ENCODE measurements at regions not wholly inside any gene's neighbourhood (a gene's known extent, or its start where the extent isn't known, plus 50 kb on each side); places are given as distances from the start of the nearest gene placed in this dataset.

DNA sequence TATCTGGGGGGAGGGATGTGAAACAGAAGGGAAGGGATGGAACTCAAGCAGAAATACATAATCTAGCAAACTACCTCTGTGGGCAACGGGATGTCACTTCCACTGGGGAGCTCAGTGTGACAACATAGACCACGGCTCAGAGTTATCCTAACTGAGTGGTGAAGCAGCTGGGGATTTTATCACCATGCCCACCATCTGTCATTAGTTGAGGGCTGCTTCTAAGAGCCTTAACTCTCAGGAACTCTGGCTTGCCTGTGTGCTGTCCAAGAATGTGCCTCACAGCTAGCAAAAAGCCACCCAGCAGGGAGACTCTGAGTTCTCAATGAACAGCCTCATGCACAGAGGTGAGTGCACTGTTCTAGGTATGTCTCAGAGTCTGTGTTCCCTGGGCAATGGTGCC lies 90.6 kb upstream of the CXCL14 start:
- DNase-seq (ENCODE audit: low read depth in 3 of 3, low spot score in 2 of 3): no peak

DNA sequence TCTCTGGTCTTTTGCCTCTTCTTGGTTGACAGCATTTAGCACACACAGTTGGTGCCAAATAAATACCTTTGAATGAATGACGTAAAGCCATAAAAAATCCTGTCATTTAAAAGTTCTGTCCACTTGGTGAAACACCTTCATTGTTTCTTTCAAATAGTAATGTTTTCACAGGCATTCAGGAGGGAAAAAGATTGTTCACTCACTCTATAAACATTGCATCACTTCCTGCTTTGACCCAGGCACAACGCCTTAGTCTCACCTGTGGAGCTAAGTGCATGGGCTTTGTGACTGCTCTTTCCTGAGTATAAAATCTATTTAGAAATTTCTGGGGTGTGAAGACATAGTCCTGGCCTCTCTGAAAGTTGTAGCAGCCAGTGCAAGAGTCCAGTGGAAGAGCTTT lies 88.9 kb upstream of the CXCL14 start:
- no peak for DNase-seq (ENCODE audit: low read depth in 3 of 3, low spot score in 2 of 3)

GRCh38 chr5:135667204-135667603 lies 88.4 kb upstream of the CXCL14 start:
- DNase-seq (ENCODE audit: low read depth in 3 of 3, low spot score in 2 of 3): no peak

DNA sequence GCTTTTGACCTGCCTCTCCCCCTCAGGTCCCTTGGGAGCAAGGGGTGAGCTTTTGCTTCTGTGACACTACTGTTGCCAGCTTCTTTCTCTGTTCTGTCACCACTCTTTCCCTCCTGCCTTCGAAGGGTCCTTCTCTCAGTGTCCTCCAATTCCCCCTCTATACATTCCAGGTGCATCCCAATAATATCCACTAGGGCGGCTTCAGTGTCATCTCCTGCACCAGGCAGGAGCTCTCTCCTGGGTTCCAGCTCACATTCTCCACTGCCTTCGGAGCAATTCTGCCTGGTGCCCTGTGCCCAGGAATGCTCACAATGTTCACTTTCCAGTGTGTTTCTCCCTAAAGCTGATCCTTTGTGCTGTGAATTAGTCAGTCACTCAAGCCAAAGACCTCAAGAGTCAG lies 83.9 kb upstream of the CXCL14 start:
- no peak for DNase-seq (ENCODE audit: low read depth in 3 of 3, low spot score in 2 of 3)

DNA sequence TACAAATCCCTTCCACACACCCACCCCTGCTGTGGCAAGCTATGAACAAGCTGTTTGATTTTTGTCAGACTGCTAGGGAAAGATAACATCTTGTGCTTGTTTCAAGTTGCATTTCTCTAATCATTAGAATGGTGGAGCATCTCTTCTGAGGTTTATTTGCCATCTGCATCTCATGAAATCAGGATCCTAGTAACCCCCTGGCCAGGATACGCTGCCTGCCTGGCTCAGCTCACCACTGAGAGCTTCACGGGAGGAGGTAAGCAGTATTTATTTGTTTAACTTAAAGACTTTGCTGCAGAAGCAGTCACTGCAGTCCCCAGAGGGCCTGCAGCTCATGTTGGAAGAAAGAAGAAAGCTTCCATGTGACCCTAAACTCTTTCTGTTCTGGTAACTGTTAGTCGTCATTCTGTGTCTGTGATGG lies 83.3 kb upstream of the CXCL14 start:
- DNase-seq (ENCODE audit: low read depth in 3 of 3, low spot score in 2 of 3): no peak

DNA sequence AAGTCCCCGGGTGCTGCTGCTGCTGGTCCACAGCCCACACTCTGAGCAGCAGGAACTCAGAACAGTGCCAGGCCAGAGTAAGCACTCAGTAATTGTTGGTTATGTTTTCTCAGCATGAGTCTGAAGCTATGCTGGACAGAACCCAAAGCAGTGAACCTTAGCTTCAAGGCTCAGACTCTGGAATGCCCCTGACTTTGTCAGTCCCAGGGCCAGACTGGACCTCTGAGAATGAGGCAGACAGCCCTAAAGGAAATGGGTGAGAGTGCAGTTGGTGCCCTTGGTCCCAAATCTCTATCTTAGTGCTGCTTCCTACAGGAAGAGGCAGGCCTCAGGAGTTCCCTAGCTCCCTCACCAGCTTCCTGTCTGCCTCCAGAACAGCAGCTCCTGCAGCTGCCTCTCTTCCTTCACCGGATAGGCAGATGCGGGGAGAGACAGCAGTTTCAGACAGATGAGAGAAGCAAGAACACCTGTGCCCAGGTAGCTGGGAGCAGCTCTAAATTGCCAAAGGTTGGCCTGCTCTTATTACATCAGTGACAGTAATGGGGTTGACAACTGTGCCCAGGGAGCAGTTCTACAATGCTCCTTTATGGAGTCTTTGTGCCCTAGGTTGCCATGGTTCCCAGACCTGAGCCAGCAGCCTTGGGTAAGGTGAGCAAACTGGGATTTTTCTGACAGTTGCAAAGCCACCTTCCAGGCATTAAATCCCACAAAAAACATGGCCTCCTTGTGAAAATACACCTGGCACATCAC lies 82.2 kb upstream of the CXCL14 start:
- DNase-seq (ENCODE audit: low read depth in 3 of 3, low spot score in 2 of 3): peak in 1 of 3 donors; percentile 17

DNA sequence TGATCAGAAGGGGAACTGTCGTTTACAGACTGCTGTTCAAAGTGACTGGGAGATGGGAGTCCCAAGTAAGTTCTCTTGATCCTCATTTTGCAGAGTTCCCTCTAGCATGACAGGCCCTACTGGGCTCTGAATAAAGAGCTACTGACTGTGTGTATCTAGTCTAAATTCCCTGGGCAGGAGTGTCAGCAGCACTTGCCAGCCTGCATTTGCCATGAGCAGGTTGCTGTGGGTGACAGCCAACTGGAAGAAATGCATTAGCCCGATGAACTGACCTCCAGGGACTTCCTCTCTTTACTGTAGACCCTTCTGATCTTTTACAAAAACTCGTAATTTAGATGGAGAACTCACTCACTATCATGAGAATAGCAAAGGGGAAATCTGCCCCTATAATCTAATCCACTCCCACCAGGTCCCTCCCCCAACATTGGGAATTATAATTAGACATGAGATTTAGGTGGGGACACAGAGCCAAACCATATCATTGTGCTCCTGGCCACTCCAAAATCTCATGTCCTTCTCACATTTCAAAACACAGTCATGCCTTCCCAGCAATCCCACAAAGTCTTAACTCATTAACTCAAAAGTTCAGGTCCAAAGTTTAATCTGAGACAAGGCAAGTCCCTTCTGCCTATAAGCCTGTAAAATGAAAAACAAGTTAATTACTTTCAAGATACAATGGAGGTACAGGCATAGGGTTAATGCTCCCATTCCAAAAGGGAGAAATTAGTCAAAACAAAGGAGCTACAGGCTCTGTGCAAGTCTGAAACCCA lies 78.9 kb upstream of the CXCL14 start:
- DNase-seq (ENCODE audit: low read depth in 3 of 3, low spot score in 2 of 3): no peak

DNA sequence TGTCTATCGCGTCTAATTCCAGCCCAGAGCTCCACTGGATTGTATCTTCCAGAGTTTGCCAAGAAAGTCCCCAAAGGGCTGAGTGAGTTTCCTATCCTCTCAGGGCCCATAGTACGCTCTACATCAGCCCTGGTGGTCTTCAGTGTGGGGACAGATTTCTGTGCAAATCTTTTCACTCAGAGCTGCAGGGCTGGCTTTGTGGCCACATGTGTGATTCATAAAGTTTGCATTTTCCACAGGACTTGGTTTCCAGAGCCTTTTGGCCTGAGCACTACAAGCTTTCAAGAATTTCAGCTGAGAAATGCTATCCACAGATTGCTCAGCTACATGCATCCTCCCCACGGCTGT lies 76.7 kb upstream of the CXCL14 start:
- no peak for DNase-seq (ENCODE audit: low read depth in 3 of 3, low spot score in 2 of 3)

DNA sequence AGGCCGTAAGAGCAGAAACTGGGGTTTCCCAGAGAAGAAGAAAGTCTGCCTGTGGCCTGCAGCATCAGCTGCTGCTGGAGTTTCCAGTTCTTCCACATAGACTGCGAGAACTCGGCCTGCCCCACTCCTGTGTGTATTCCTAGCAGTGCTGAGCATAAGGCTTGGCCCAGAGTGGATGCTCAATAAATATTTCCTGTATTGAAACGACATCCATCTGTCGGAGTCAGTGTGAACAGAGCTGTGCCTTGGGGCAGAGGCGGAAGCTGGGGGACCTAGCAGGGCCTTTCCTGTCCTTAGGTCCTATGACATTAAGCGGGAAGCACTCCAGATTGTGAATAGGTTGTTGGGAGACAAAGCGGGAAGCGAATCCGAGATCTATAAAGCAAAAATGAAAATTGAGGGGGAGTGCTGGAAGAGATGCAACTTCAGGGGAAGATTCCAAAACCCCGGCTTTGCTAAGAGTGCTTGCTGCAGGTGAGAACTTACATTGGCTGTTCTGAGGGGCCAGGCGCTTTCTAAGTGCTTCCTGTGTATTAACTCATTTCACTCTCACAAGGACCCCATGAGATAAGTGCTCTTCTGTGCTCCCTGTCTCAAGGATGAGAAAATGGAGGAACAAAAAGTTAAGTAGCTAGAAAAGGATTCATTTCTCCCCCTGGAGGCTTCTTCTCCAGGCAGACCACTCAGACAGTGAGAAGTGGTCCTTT lies 76.1 kb upstream of the CXCL14 start:
- DNase-seq (ENCODE audit: low read depth in 3 of 3, low spot score in 2 of 3): no peak

DNA sequence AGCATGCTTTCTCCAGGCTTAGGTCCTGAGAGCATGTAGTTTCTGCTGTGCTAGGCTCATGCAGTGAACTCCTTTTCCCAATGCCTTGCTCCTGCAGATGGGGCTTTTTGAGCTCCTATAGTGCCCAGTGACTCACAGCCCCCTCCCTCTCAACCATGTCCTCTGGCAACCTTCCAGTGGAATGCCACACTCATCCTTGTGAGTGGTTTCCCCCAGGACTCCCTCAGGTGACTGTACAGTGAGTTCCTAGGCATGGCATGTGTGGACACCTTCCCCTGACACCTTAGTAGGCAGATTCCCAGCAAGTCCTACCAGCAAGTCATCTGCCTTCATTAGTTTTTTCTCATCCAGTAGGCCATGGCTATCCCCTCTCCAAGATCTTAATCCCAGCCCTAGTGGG lies 72.4 kb upstream of the CXCL14 start:
- DNase-seq (ENCODE audit: low read depth in 3 of 3, low spot score in 2 of 3): no peak

DNA sequence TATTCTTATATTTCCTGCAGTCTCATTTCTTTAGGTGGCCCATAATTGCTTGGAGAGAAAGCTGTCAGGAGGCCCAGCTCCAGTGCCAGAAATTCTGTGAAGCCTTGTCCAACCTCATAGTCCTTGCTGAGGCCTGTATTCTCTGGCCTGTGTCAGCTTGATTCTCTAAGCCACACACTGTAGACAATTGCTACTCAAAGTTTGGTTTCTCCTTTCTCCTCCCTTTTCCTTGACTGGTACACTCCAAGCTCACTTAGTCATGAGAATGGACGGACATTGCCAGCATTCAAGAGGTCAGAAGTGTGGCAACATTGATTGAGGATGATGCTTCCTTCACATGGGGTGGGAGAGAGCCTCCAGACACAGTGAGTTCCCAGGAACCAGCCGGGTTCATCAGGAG lies 71.3 kb upstream of the CXCL14 start:
- no peak for DNase-seq (ENCODE audit: low read depth in 3 of 3, low spot score in 2 of 3)

DNA sequence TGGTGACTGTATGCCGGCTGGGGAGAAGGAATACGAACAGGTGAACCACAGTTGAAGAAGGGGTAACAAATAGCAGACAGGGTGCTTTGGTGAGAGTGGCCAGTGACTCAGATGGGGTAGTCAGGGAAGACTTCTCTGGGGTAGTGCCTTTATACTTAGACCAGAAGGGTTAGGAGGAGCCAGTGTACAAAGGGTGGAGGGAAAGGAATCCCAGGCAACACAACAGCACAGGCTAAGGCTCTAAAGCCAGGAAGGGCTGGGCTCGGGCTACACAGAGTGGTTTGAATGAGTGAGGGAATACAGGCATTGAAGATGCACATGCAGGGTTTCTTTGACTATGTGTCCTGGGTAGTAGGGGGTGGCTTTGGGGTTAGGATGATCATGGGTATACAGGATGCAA lies 70.6 kb upstream of the CXCL14 start:
- no peak for DNase-seq (ENCODE audit: low read depth in 3 of 3, low spot score in 2 of 3)

GRCh38 chr5:135648116-135648515 lies 69.3 kb upstream of the CXCL14 start:
- DNase-seq (ENCODE audit: low read depth in 3 of 3, low spot score in 2 of 3): no peak

GRCh38 chr5:135645336-135646180 lies 66.8 kb upstream of the CXCL14 start:
- no peak for DNase-seq (ENCODE audit: low read depth in 3 of 3, low spot score in 2 of 3)

- no peak for DNase-seq (ENCODE audit: low read depth in 3 of 3, low spot score in 2 of 3)
Measured at GRCh38 chr5:135644816-135645215, 66.0 kb upstream of the CXCL14 start.

DNA sequence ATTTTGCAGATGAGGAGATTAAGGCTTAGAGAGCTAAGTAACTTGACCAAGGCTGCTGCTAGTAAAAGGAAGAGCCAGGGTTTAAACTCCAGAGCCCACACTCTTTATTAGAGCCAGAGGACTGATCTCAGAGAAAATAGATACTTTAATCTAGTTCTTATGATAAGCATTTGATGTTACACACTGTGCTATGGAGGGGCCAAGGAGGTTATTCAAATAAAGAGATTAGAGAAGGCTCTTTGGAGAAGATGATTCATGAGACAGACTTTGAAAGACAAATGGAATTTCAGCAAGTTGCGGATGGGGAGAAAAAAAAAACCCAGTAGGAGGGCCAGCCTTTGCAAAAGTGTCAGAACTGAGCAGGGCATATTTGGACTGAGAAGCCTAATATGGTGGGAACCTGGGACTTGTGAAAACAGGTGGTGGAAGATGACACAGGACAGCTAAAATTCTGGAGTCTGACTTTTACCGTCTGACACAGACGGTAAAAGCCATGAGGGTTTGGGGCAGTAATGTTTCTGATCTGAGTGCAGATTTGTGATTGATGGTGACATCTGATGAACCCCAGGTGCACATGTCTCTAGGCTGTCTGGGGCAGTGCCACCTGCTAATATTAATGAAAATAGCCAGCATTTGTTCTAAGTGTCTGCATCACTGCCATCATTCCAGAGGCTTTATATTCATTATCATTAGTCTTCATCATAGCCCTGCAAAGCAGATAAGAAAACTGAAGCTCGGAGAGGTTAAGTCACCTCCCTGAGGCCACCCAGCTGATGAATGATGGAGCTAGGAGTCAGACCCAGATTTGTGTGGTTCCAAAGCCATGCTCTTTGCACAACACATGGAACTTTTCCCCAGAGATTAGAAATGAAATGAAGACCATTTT lies 65.3 kb upstream of the CXCL14 start:
- no peak for DNase-seq (ENCODE audit: low read depth in 3 of 3, low spot score in 2 of 3)

DNA sequence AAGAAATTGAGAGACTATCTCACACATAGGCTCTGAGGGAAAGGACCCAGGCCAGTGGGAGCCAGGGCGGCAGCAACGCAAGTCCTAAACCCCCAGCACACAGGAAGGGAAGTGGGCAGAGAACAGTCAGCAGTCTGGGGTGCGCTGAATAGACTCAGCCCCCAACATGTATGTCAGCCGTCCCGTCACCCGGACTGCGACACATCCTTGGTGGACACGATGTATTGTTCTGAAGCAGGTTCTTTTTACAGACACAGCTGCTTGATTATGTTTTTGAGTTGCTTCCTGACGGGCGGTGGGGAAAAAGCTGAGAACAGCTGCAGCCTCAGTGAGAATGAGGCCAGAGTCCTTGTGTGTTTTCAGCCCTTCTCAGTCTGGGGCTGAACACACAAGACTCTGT lies 64.1 kb upstream of the CXCL14 start:
- DNase-seq (ENCODE audit: low read depth in 3 of 3, low spot score in 2 of 3): no peak

DNA sequence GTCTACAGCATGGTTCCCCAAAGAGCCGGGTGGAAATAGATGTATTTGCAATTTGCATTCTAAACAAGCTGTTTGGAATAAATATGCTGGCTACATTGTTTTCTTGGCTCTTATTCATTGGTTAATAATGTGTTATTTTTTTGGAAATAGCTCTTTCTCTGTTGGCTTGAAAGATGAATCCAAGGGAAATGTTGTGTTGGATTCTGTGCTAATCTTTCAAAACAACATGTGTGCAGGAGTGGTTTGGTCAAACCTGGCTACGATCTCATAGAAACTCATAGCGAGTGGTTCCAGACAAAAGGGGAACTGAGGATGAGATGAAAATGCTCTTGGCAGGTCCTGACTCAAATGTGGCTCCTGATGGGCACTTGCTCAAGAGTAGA lies 63.7 kb upstream of the CXCL14 start:
- DNase-seq (ENCODE audit: low read depth in 3 of 3, low spot score in 2 of 3): no peak

DNA sequence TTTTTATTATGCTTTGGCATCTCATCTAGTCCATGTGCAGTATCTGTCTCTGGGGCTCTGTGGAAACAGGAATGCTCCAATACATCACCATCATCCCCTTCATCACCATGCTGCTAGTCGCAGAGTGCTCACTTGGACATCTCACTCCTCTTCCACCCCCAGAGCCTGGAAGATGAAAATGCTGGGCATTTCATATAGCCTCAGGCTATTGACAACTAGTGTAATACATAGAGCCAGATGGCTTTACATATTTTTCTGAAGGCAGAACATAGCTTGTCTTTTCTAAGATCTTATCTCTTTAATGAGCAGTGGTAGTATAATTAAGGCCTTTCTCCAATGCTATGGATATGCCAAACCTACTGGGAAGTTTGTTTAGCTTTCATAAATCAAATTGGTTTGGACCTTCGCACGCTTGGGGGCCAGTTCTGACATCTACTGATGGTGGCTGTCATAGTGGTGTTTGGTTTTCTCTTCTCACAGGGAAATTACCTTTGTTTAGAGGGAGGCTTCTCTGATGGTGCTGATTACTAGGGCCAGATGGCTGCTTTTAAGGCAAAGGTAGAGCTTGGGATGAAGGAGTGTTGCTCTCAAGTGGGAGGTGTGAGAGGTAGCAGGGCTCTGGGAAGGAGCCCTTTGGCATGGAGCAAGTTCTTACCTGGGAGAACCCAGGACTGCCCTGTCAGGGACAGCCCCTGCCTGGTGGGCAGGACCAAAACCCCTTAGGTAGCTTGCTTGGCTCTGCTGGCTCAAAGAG lies 63.1 kb upstream of the CXCL14 start:
- DNase-seq (ENCODE audit: low read depth in 3 of 3, low spot score in 2 of 3): no peak

All from right renal cortex interstitium (tissue), 3 donors.